GM13976 (cell line): ENCODE measurements at regions not wholly inside any gene's neighbourhood (a gene's known extent, or its start where the extent isn't known, plus 50 kb on each side); places are given as distances from the start of the nearest gene placed in this dataset.

Source experiments
- DNase-seq: peaks from one replicate; pipeline ENCODE4 v3.0.0; 2012; ENCODE audit warnings: low spot score
- CTCF ChIP-seq: IDR thresholded peaks from 2 replicates; pipeline ENCODE4 v1.5.1; 2012; ENCODE audit warnings: borderline replicate concordance, mild to moderate bottlenecking; ENCODE audit not compliant: insufficient read depth; ENCODE audit errors: extremely low read depth, missing control alignments, control extremely low read depth
- in situ Hi-C: fragments of 300-500 bp; cut with MboI; formaldehyde crosslinking; loops from one replicate; pipeline ENCODE4 v1.12.0; 2022; ENCODE audit warnings: low sequenced_read_pairs, mixed read lengths, inconsistent platforms; ENCODE audit not compliant: unreplicated experiment

DNA sequence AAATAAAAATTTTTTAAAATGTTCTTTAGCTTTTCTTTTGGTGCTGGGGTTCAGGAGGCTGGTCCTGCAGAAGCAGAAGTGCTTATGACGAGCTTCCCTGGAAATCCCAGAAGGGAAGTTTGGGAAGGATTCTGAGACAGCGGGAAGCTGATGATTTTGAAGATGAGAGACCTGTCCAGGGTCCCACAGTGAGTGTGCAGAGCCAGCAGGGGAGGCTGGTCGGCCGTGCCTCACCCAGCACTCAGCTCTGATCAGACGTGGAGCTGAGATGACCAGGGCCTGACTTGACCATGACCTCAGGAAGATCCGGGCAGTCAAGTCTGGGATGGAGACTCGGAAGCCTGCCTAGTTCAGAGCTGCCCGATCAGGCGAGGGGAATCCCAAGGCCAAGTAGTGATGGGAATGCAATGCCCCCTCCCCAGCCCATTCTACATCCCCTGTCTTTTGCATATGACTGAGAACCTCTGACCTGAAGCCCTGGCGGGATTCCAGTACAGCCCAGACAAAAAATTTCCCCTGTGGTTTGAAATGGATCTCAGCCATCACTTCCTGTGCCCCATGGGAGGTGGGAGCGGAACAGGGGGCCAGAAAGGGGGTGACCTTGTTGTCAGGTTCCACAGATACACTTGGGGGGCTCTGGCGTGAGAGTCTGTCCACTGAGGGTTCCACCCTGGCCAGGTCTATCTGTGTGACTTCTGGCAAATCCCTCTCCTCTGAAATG lies 96.8 kb upstream of the RUNX3 start:
- peak; percentile 14 for TF ChIP-seq CTCF
- DNase-seq, result no peak
- in situ Hi-C loops, result no loop called here

DNA sequence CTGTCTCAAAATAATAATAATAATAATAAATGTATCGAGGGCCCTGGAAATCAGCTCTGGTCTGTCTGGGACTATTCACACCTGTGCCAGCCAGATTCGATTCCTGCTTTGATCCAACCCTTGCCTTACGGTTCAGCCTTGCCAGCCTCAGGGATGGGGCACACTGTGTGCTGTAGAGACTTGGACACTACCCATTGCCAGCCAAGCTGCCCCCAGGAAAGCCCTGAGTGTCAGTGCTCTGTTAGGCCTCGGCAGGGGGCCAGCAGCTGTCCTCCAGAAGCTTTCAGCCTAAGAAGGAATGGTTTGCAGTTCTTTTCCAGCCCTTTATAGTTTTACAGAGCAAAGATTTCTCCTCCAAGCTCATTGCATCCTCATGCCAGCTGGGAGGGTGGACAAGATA lies 96.2 kb upstream of the RUNX3 start:
- TF ChIP-seq CTCF, result no peak
- no peak for DNase-seq
- in situ Hi-C loops, result no loop called here

- DNase-seq, result no peak
- TF ChIP-seq CTCF, result no peak
- in situ Hi-C loops, result no loop called here
Measured at GRCh38 chr1:25024615-25025350, 94.7 kb upstream of the RUNX3 start.

GRCh38 chr1:25023826-25024225 lies 93.8 kb upstream of the RUNX3 start:
- no peak for DNase-seq
- in situ Hi-C loops, result no loop called here
- no peak for TF ChIP-seq CTCF

- no peak for TF ChIP-seq CTCF
- in situ Hi-C loops, result no loop called here
- no peak for DNase-seq
Measured at GRCh38 chr1:25023190-25023578, 93.1 kb upstream of the RUNX3 start.

- DNase-seq, result peak; percentile 91
- in situ Hi-C loops, result no loop called here
- TF ChIP-seq CTCF, result no peak
Measured at GRCh38 chr1:25022361-25023189, 92.5 kb upstream of the RUNX3 start.
